ENCODE measurements at regions not wholly inside any gene's neighbourhood (a gene's known extent, or its start where the extent isn't known, plus 50 kb on each side); places are given as distances from the start of the nearest gene placed in this dataset.

DNA sequence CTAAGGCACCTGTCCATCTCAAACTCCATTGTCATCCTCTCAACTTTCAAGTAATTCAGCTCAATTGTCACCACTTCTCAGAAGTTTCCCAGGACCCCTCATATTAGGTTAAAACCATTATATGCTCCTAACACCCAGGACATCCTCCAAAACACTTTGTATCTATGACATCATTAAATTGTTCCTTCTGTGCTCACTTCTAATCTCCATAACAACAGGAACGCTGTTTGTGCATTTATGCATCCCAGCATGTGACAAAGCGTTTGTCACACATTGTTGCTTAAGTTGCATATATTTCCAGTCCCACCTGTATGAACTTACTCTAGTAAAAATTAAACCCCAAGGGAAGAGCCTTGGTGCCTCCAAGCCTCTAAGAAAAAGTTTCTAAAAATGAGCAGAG is 133.9 kb downstream of the TBX5 start:
- no peak for TF ChIP-seq CTCF (IDR thresholded peaks at IDR 0.05)
- TF ChIP-seq POLR2A (IDR thresholded peaks at IDR 0.05) = no peak
- no peak for TF ChIP-seq EP300 (IDR thresholded peaks at IDR 0.05; ENCODE audit: low read depth)

All from transverse colon (tissue), 3 donors.